HCT116 (cell line): ENCODE measurements at regions not wholly inside any gene's neighbourhood (a gene's known extent, or its start where the extent isn't known, plus 50 kb on each side); places are given as distances from the start of the nearest gene placed in this dataset.

ENCODE experiments used
- ATAC-seq: fragments of 200-7000 bp; cut with Tn5 transposase; 2 replicates; pipeline ENCODE4 v1.9.1; 2020; ENCODE audit warnings: mild to moderate bottlenecking, moderate library complexity
- BruUV-seq: library from RNA; stranded (reverse); fragments of 400-500 nt; replicated peaks from 2 replicates; lab custom pipeline; 2021; lab: Mats Ljungman, UMichigan
- CTCF ChIA-PET: fragments of 300-600 bp; sonication (Branson Sonifier 250); formaldehyde crosslinking; loops from one replicate; lab custom pipeline; 2021; ENCODE audit warnings: antibody characterized with exemption; lab: Charles Lee
- POLR2A ChIA-PET: fragments of 300-600, 350-600 bp; sonication (Branson Sonifier 250); formaldehyde crosslinking; loops from one replicate; lab custom pipeline; 2021; ENCODE audit warnings: antibody characterized with exemption; lab: Charles Lee
- RAD21 ChIA-PET, 2 experiments: fragments of 300-600 bp; sonication (Branson Sonifier 250); formaldehyde crosslinking; loops; one replicate each; lab custom pipeline; 2023; ENCODE audit warnings: low total read pairs in 2 of 2; ENCODE audit not compliant: uncharacterized antibody in 2 of 2, unreplicated experiment in 2 of 2, low non-redundant PET in 1 of 2; lab: Charles Lee
- DNase-seq: peaks from one replicate; pipeline ENCODE4 v3.0.0-alpha.2; 2010; ENCODE audit warnings: low read depth, low spot score
- H2AFZ ChIP-seq: fragments of 200-600 bp; shearing (Covaris generic), sonication (generic); 2 replicates; pipeline ENCODE4 v1.6.1; 2017; ENCODE audit warnings: low read depth, mixed run types, mixed read lengths, antibody characterized with exemption, low read length; ENCODE audit not compliant: poor library complexity, severe bottlenecking
- H3K27ac ChIP-seq: 2 replicates; pipeline ENCODE4 v1.5.1; 2012; ENCODE audit warnings: low read depth, low read length
- H3K27me3 ChIP-seq: fragments of 200-600 bp; sonication (generic); 2 replicates; pipeline ENCODE4 v1.6.1; 2016; ENCODE audit warnings: mixed run types, low read length, mixed read lengths; ENCODE audit not compliant: insufficient read depth
- H3K36me3 ChIP-seq, 2 experiments: fragments of 200-500 bp in 1 of 2; fragments of 200-600 bp in 1 of 2; sonication (Bioruptor generic) in 1 of 2; sonication (generic) in 1 of 2; 2 replicates each; pipeline versions ENCODE4 v1.5.1 to v1.6.1; 2014 to 2016; ENCODE audit warnings: low read length in 2 of 2, inconsistent platforms in 1 of 2, mixed read lengths in 1 of 2, mixed run types in 1 of 2; ENCODE audit not compliant: insufficient read depth in 2 of 2, control insufficient read depth in 1 of 2
- H3K4me1 ChIP-seq, 2 experiments: fragments of 200-600 bp in 1 of 2; sonication (generic) in 1 of 2; 2 replicates each; pipeline versions ENCODE4 v1.5.1 to v1.6.1; 2012 to 2017; ENCODE audit warnings: low read length in 2 of 2, inconsistent platforms in 1 of 2, mild to moderate bottlenecking in 1 of 2, mixed read lengths in 1 of 2, mixed run types in 1 of 2, moderate library complexity in 1 of 2; ENCODE audit not compliant: insufficient read depth in 2 of 2, control insufficient read depth in 1 of 2
- H3K4me2 ChIP-seq: fragments of 200-600 bp; sonication (generic); 2 replicates; pipeline ENCODE4 v1.6.1; 2017; ENCODE audit warnings: mixed run types, low read length, mixed read lengths
- H3K4me3 ChIP-seq, 2 experiments: fragments of 200-600 bp in 1 of 2; sonication (generic) in 1 of 2; replicated peaks in 1 of 2; 2 replicates each; pipeline ENCODE4 v1.5.1; 2011 to 2016; ENCODE audit warnings: low read length in 2 of 2, control low read depth in 1 of 2, low read depth in 1 of 2, mild to moderate bottlenecking in 1 of 2, mixed read lengths in 1 of 2, mixed run types in 1 of 2
- H3K79me2 ChIP-seq: fragments of 200-600 bp; sonication (generic); 2 replicates; pipeline ENCODE4 v1.6.1; 2017; ENCODE audit warnings: mild to moderate bottlenecking, mixed run types, low read length, moderate library complexity, mixed read lengths; ENCODE audit not compliant: insufficient read depth
- H3K9ac ChIP-seq: fragments of 200-600 bp; sonication (generic); 2 replicates; pipeline ENCODE4 v1.6.1; 2016; ENCODE audit warnings: low read length, mixed read lengths
- H3K9me2 ChIP-seq: fragments of 200-600 bp; sonication (generic), shearing (Covaris generic); 2 replicates; pipeline ENCODE4 v1.6.1; 2017; ENCODE audit warnings: mixed run types, mild to moderate bottlenecking, moderate library complexity; ENCODE audit not compliant: insufficient read depth
- H3K9me3 ChIP-seq, 2 experiments: fragments of 200-500 bp in 1 of 2; fragments of 200-600 bp in 1 of 2; sonication (Bioruptor generic) in 1 of 2; sonication (generic) in 1 of 2; 2 replicates each; pipeline ENCODE4 v1.6.1; 2014 to 2017; ENCODE audit warnings: low read length in 2 of 2, mixed read lengths in 2 of 2, inconsistent platforms in 1 of 2, low read depth in 1 of 2, mild to moderate bottlenecking in 1 of 2, mixed run types in 1 of 2, moderate library complexity in 1 of 2; ENCODE audit not compliant: control insufficient read depth in 1 of 2, insufficient read depth in 1 of 2
- H4K20me1 ChIP-seq: fragments of 200-600 bp; sonication (generic), shearing (Covaris generic); 2 replicates; pipeline ENCODE4 v1.6.1; 2017; ENCODE audit warnings: mixed run types, mild to moderate bottlenecking, moderate library complexity; ENCODE audit not compliant: insufficient read depth
- CBX3 ChIP-seq: IDR thresholded peaks from 2 replicates; pipeline ENCODE4 v1.6.1; 2012; ENCODE audit warnings: low read depth
- CEBPB ChIP-seq: IDR thresholded peaks from 2 replicates; pipeline ENCODE4 v1.6.1; 2012; ENCODE audit warnings: low read depth
- ELF1 ChIP-seq: IDR thresholded peaks from 2 replicates; pipeline ENCODE4 v1.6.1; 2012; ENCODE audit warnings: low read depth, borderline replicate concordance
- EZH2 ChIP-seq: fragments of 200-600 bp; sonication (generic); IDR thresholded peaks from 2 replicates; pipeline ENCODE4 v1.6.1; 2017; ENCODE audit warnings: antibody characterized with exemption, mixed run types
- FOSL1 ChIP-seq: IDR thresholded peaks from 2 replicates; pipeline ENCODE4 v1.6.1; 2012; ENCODE audit warnings: low read depth
- JUND ChIP-seq: IDR thresholded peaks from 2 replicates; pipeline ENCODE4 v1.6.1; 2012
- POLR2A ChIP-seq: IDR thresholded peaks from 2 replicates; pipeline ENCODE4 v1.7.0; 2011; ENCODE audit warnings: borderline replicate concordance; ENCODE audit not compliant: insufficient read depth, insufficient read length; ENCODE audit errors: extremely low read depth
- POLR2AphosphoS5 ChIP-seq: IDR thresholded peaks from 2 replicates; pipeline ENCODE4 v1.6.1; 2011; ENCODE audit warnings: mild to moderate bottlenecking, low read depth, low read length, moderate library complexity
- RAD21 ChIP-seq: IDR thresholded peaks from 2 replicates; pipeline ENCODE4 v1.6.1; 2012; ENCODE audit warnings: low read depth, mild to moderate bottlenecking
- SIN3A ChIP-seq: IDR thresholded peaks from 2 replicates; pipeline ENCODE4 v1.6.1; 2012; ENCODE audit warnings: low read depth
- SP1 ChIP-seq: IDR thresholded peaks from 2 replicates; pipeline ENCODE4 v1.6.1; 2012; ENCODE audit warnings: low read depth
- SRF ChIP-seq: IDR thresholded peaks from 2 replicates; pipeline ENCODE4 v1.6.1; 2012; ENCODE audit warnings: low read depth
- TCF7L2 ChIP-seq: IDR thresholded peaks from 2 replicates; pipeline ENCODE4 v1.7.0; 2011; ENCODE audit warnings: borderline replicate concordance, inconsistent platforms; ENCODE audit not compliant: insufficient read depth, insufficient read length; ENCODE audit errors: extremely low read depth
- YY1 ChIP-seq: IDR thresholded peaks from 2 replicates; pipeline ENCODE4 v1.6.1; 2011; ENCODE audit warnings: low read length, low read depth, moderate library complexity, mild to moderate bottlenecking; ENCODE audit not compliant: insufficient replicate concordance; ENCODE audit errors: extremely low read depth
- ZFX ChIP-seq: fragments of 450-650 bp; IDR thresholded peaks from 2 replicates; pipeline ENCODE4 v1.6.1; 2017
- ZNF274 ChIP-seq: fragments of 200-500 bp; sonication (Bioruptor generic); IDR thresholded peaks from 2 replicates; pipeline ENCODE4 v1.6.1; 2014; ENCODE audit warnings: mild to moderate bottlenecking, low read depth, low read length, inconsistent platforms
- intact Hi-C: fragments of 100-400 bp; cut with micrococcal nuclease; formaldehyde crosslinking; loops from 2 replicates; pipeline ENCODE4 v1.10.0; 2022
- TF ChIP-seq, protein P1 (sequence below): IDR thresholded peaks from 2 replicates; pipeline ENCODE4 v1.6.1; 2012
- TF ChIP-seq, protein P2 (sequence below): IDR thresholded peaks from 2 replicates; pipeline ENCODE4 v1.6.1; 2012; ENCODE audit warnings: low read depth
- TF ChIP-seq, protein P3 (sequence below): IDR thresholded peaks from 2 replicates; pipeline ENCODE4 v1.6.1; 2012
- TF ChIP-seq, protein P4 (sequence below): IDR thresholded peaks from 2 replicates; pipeline ENCODE4 v1.6.1; 2011; ENCODE audit warnings: mild to moderate bottlenecking, low read length, moderate library complexity; ENCODE audit not compliant: insufficient replicate concordance; ENCODE audit errors: extremely low read depth

DNA sequence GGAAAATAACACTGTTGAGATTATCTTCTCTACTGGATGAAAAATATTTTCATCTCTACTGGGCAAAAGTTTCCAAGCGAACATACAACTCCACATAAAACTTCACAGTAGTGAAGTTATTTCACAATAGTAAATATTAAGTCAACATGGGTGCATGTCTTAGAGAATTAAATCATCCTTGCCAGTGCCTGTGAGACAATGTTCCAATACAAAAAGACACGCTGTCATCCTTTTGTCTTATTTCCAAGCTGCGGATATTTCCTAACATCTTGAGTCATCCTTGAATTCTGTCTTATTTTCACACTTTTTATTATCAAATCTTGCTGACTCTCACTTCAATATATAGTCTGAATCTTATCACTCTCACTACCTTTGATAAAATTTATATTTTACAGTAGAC, 142.9 kb upstream of the KITLG start:
- Histone ChIP-seq H2AFZ (no peak overlapping the region), H3K4me2 (no peak overlapping the region), H3K4me3 (no peak overlapping the region), H4K20me1 (no peaks in the 10 kb centered on the region), H3K27ac (no peak overlapping the region), H3K27me3 (no peaks in the 10 kb centered on the region), H3K9me3 (no peaks in the 10 kb centered on the region), H3K79me2 (no peaks in the 10 kb centered on the region), H3K36me3 (no peaks in the 10 kb centered on the region), H3K4me1 (no peaks in the 10 kb centered on the region), H3K9me2 (no peaks in the 10 kb centered on the region), H3K9ac (no peak overlapping the region)
- ChIA-PET POLR2A (no interaction called here), CTCF (no interaction called here), RAD21 (no interaction called here)
- no peak for ATAC-seq
- BruUV-seq: no TSS peak
- DNase-seq: no peak
- intact Hi-C loops: no loop called here
- no peak for TF ChIP-seq FOSL1
- TF ChIP-seq, protein P1, sequence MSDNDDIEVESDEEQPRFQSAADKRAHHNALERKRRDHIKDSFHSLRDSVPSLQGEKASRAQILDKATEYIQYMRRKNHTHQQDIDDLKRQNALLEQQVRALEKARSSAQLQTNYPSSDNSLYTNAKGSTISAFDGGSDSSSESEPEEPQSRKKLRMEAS: no peak
- TF ChIP-seq POLR2A: no peak
- no peak for TF ChIP-seq RAD21
- no peak for TF ChIP-seq TCF7L2
- no peak for TF ChIP-seq ZFX
- no peak for TF ChIP-seq POLR2AphosphoS5
- TF ChIP-seq SRF: no peak
- TF ChIP-seq CEBPB: no peak
- no peak for TF ChIP-seq ZNF274
- no peak for TF ChIP-seq SIN3A
- no peak for TF ChIP-seq EZH2
- no peak for TF ChIP-seq ELF1
- TF ChIP-seq CBX3: no peak
- TF ChIP-seq, protein P2, sequence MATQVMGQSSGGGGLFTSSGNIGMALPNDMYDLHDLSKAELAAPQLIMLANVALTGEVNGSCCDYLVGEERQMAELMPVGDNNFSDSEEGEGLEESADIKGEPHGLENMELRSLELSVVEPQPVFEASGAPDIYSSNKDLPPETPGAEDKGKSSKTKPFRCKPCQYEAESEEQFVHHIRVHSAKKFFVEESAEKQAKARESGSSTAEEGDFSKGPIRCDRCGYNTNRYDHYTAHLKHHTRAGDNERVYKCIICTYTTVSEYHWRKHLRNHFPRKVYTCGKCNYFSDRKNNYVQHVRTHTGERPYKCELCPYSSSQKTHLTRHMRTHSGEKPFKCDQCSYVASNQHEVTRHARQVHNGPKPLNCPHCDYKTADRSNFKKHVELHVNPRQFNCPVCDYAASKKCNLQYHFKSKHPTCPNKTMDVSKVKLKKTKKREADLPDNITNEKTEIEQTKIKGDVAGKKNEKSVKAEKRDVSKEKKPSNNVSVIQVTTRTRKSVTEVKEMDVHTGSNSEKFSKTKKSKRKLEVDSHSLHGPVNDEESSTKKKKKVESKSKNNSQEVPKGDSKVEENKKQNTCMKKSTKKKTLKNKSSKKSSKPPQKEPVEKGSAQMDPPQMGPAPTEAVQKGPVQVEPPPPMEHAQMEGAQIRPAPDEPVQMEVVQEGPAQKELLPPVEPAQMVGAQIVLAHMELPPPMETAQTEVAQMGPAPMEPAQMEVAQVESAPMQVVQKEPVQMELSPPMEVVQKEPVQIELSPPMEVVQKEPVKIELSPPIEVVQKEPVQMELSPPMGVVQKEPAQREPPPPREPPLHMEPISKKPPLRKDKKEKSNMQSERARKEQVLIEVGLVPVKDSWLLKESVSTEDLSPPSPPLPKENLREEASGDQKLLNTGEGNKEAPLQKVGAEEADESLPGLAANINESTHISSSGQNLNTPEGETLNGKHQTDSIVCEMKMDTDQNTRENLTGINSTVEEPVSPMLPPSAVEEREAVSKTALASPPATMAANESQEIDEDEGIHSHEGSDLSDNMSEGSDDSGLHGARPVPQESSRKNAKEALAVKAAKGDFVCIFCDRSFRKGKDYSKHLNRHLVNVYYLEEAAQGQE: no peak
- TF ChIP-seq, protein P3, sequence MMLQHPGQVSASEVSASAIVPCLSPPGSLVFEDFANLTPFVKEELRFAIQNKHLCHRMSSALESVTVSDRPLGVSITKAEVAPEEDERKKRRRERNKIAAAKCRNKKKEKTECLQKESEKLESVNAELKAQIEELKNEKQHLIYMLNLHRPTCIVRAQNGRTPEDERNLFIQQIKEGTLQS: no peak
- no peak for TF ChIP-seq YY1
- TF ChIP-seq SP1: no peak
- no peak for TF ChIP-seq JUND
- TF ChIP-seq, protein P4, sequence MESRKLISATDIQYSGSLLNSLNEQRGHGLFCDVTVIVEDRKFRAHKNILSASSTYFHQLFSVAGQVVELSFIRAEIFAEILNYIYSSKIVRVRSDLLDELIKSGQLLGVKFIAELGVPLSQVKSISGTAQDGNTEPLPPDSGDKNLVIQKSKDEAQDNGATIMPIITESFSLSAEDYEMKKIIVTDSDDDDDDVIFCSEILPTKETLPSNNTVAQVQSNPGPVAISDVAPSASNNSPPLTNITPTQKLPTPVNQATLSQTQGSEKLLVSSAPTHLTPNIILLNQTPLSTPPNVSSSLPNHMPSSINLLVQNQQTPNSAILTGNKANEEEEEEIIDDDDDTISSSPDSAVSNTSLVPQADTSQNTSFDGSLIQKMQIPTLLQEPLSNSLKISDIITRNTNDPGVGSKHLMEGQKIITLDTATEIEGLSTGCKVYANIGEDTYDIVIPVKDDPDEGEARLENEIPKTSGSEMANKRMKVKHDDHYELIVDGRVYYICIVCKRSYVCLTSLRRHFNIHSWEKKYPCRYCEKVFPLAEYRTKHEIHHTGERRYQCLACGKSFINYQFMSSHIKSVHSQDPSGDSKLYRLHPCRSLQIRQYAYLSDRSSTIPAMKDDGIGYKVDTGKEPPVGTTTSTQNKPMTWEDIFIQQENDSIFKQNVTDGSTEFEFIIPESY: no peak
- TF ChIP-seq, all 23 proteins: peak for 0
